NT2/D1 (cell line): ENCODE measurements at regions not wholly inside any gene's neighbourhood (a gene's known extent, or its start where the extent isn't known, plus 50 kb on each side); places are given as distances from the start of the nearest gene placed in this dataset.
"Not testable (repeated sequence)": the region's sequence is repeated elsewhere in the genome, so short reads cannot be mapped to it uniquely, and the experiment has no call there.

ENCODE experiments used
- SUZ12 ChIP-seq: IDR thresholded peaks from 2 replicates; pipeline ENCODE4 v1.6.1; 2011; ENCODE audit not compliant: insufficient read length, insufficient read depth; ENCODE audit errors: extremely low read depth
- YY1 ChIP-seq: IDR thresholded peaks from 2 replicates; pipeline ENCODE4 v1.6.1; 2011; ENCODE audit not compliant: insufficient read length, insufficient read depth
- ZNF274 ChIP-seq: IDR thresholded peaks from 2 replicates; pipeline ENCODE4 v1.6.1; 2011; ENCODE audit warnings: mild to moderate bottlenecking, low read depth, low read length

- not testable (repeated sequence) for TF ChIP-seq ZNF274, YY1, SUZ12
These were observed 73.3 kb upstream of the ADGRL1 start for GRCh38 chr19:14279270-14279669.
